ENCODE measurements at regions not wholly inside any gene's neighbourhood (a gene's known extent, or its start where the extent isn't known, plus 50 kb on each side); places are given as distances from the start of the nearest gene placed in this dataset.
"Not testable (repeated sequence)": the region's sequence is repeated elsewhere in the genome, so short reads cannot be mapped to it uniquely, and the experiment has no call there.

GRCh38 chr2:120642646-120643045 lies 93.0 kb upstream of the GLI2 start:
- 92% methylated on average over 4 of the region's 4 CpGs for WGBS (ENCODE audit: low lambda C conversion rate, missing lambda C conversion rate)
- no peaks in the 10 kb centered on the region for H3K27me3 ChIP-seq

GRCh38 chr2:120646994-120647393 lies 88.7 kb upstream of the GLI2 start:
- Histone ChIP-seq H2AFZ (no peak overlapping the region), H3K36me3 (replicated peaks; ENCODE audit: insufficient read depth, low read depth) (no peaks in the 10 kb centered on the region), H3K4me2 (no peak overlapping the region), H3K9me3 (ENCODE audit: low read depth) (peaks cover 14% of the 10 kb centered on the region), H3K27me3 (no peaks in the 10 kb centered on the region), H3K79me2 (no peaks in the 10 kb centered on the region), H3K4me1 (ENCODE audit: insufficient read depth) (no peaks in the 10 kb centered on the region), H4K20me1 (ENCODE audit: insufficient read depth, poor library complexity, severe bottlenecking) (no peaks in the 10 kb centered on the region), H3K4me3 (no peak overlapping the region), H3K9me2 (replicated peaks; ENCODE audit: insufficient read depth) (no peaks in the 10 kb centered on the region), H3K27ac (no peak overlapping the region)
- 90% methylated on average over 3 of the region's 3 CpGs for WGBS (ENCODE audit: low lambda C conversion rate, missing lambda C conversion rate)
- DNase-seq (ENCODE audit: low spot score), result no peak
- TF ChIP-seq EZH2 (IDR thresholded peaks at IDR 0.05; ENCODE audit: borderline replicate concordance), result no peak
- TF ChIP-seq, protein P1, sequence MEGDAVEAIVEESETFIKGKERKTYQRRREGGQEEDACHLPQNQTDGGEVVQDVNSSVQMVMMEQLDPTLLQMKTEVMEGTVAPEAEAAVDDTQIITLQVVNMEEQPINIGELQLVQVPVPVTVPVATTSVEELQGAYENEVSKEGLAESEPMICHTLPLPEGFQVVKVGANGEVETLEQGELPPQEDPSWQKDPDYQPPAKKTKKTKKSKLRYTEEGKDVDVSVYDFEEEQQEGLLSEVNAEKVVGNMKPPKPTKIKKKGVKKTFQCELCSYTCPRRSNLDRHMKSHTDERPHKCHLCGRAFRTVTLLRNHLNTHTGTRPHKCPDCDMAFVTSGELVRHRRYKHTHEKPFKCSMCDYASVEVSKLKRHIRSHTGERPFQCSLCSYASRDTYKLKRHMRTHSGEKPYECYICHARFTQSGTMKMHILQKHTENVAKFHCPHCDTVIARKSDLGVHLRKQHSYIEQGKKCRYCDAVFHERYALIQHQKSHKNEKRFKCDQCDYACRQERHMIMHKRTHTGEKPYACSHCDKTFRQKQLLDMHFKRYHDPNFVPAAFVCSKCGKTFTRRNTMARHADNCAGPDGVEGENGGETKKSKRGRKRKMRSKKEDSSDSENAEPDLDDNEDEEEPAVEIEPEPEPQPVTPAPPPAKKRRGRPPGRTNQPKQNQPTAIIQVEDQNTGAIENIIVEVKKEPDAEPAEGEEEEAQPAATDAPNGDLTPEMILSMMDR (IDR thresholded peaks at IDR 0.05; ENCODE audit: poor library complexity), result no peak
- TF ChIP-seq EZH2phosphoT487 (IDR thresholded peaks at IDR 0.05; ENCODE audit: low read depth, severe bottlenecking, unreplicated experiment), result no peak

More at GRCh38 chr2:120642646-120643045, 93.0 kb upstream of the GLI2 start:
- Histone ChIP-seq H3K4me1 (ENCODE audit: insufficient read depth) (no peaks in the 10 kb centered on the region), H3K4me2 (no peak overlapping the region), H3K9me3 (ENCODE audit: low read depth) (no peaks in the 10 kb centered on the region), H3K4me3 (no peak overlapping the region), H2AFZ (no peak overlapping the region), H4K20me1 (ENCODE audit: insufficient read depth, poor library complexity, severe bottlenecking) (no peaks in the 10 kb centered on the region), H3K27ac (no peak overlapping the region), H3K36me3 (replicated peaks; ENCODE audit: insufficient read depth, low read depth) (no peaks in the 10 kb centered on the region), H3K9me2 (replicated peaks; ENCODE audit: insufficient read depth) (no peaks in the 10 kb centered on the region), H3K79me2 (no peaks in the 10 kb centered on the region)
- DNase-seq (ENCODE audit: low spot score), result no peak
- TF ChIP-seq, protein P1 (IDR thresholded peaks at IDR 0.05; ENCODE audit: poor library complexity), result no peak
- TF ChIP-seq EZH2 (IDR thresholded peaks at IDR 0.05; ENCODE audit: borderline replicate concordance) (no peak), EZH2phosphoT487 (IDR thresholded peaks at IDR 0.05; ENCODE audit: low read depth, severe bottlenecking, unreplicated experiment) (no peak)

- TF ChIP-seq, protein P1 (IDR thresholded peaks at IDR 0.05; ENCODE audit: poor library complexity), result no peak
- TF ChIP-seq EZH2 (IDR thresholded peaks at IDR 0.05; ENCODE audit: borderline replicate concordance), result no peak
- no peak for TF ChIP-seq EZH2phosphoT487 (IDR thresholded peaks at IDR 0.05; ENCODE audit: low read depth, severe bottlenecking, unreplicated experiment)
- H3K4me3 ChIP-seq, result no peak overlapping the region
- no peak overlapping the region for H3K4me2 ChIP-seq
- no peaks in the 10 kb centered on the region for H3K4me1 ChIP-seq (ENCODE audit: insufficient read depth)
- no peak overlapping the region for H2AFZ ChIP-seq
- no peak for DNase-seq (ENCODE audit: low spot score)
- H3K9me3 ChIP-seq (ENCODE audit: low read depth), result peaks cover 14% of the 10 kb centered on the region
- H3K79me2 ChIP-seq, result no peaks in the 10 kb centered on the region
- no peak overlapping the region for H3K27ac ChIP-seq
- no peaks in the 10 kb centered on the region for H3K9me2 ChIP-seq (replicated peaks; ENCODE audit: insufficient read depth)
- WGBS (ENCODE audit: low lambda C conversion rate, missing lambda C conversion rate), result 69% methylated on average over 6 of the region's 6 CpGs
- H3K36me3 ChIP-seq (replicated peaks; ENCODE audit: insufficient read depth, low read depth), result no peaks in the 10 kb centered on the region
- H3K27me3 ChIP-seq, result no peaks in the 10 kb centered on the region
- H4K20me1 ChIP-seq (ENCODE audit: insufficient read depth, poor library complexity, severe bottlenecking), result no peaks in the 10 kb centered on the region
These were observed 88.2 kb upstream of the GLI2 start for GRCh38 chr2:120647487-120647886.

DNA sequence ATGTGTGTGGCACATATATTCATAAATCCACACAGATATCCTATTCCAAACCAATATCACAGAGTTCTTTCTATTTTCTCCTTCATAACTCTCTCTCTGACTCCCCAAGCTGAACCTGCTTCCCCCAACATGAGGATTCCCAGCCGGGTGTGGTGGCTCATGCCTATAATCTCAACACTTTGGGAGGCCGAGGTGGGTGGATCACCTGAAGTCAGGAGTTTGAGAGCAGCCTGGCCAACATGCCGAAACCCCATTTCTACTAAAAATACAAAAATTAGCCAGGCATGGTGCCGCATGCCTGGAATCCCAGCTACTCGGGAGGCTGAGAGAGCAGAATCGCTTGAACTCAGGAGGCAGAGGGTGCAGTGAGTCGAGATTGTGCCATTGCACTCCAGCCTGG lies 86.3 kb upstream of the GLI2 start:
- not testable (repeated sequence) for H2AFZ ChIP-seq; H3K4me3 ChIP-seq; DNase-seq (ENCODE audit: low spot score); H3K4me2 ChIP-seq; H3K79me2 ChIP-seq; H3K4me1 ChIP-seq (ENCODE audit: insufficient read depth); H3K9me2 ChIP-seq (replicated peaks; ENCODE audit: insufficient read depth); H3K27me3 ChIP-seq; H3K27ac ChIP-seq; H3K36me3 ChIP-seq (replicated peaks; ENCODE audit: insufficient read depth, low read depth); H4K20me1 ChIP-seq (ENCODE audit: insufficient read depth, poor library complexity, severe bottlenecking)
- H3K9me3 ChIP-seq (ENCODE audit: low read depth), result peaks cover 14% of the 10 kb centered on the region
- WGBS (ENCODE audit: low lambda C conversion rate, missing lambda C conversion rate), result 84% methylated on average over 7 of the region's 7 CpGs

Measured in hepatocyte (in vitro differentiated cells).